ENCODE measurements at regions not wholly inside any gene's neighbourhood (a gene's known extent, or its start where the extent isn't known, plus 50 kb on each side); places are given as distances from the start of the nearest gene placed in this dataset.

- H3K9me3 Mint-ChIP-seq, result no peaks in the 10 kb centered on the region
- no peak overlapping the region for H2BK15ac ChIP-seq (ENCODE audit: low read depth, low read length)
- no peak overlapping the region for H3K14ac ChIP-seq (ENCODE audit: insufficient read depth, low read length)
- no peak overlapping the region for H3K9ac ChIP-seq (ENCODE audit: extremely low read depth, insufficient read length, low read length)
- no peak overlapping the region for H2AFZ ChIP-seq (ENCODE audit: low read length)
- no peak overlapping the region for H3K56ac ChIP-seq (ENCODE audit: insufficient read length, low read depth, low read length)
- no peak overlapping the region for H2BK20ac ChIP-seq (ENCODE audit: low read depth, low read length, poor library complexity, severe bottlenecking)
- H3K18ac ChIP-seq (ENCODE audit: insufficient read length, low read depth, low read length), result no peak overlapping the region
- no peak overlapping the region for H2AK5ac ChIP-seq (ENCODE audit: insufficient read length, low read length)
- no peaks in the 10 kb centered on the region for H3K27me3 Mint-ChIP-seq (ENCODE audit: low read depth)
- H3K23ac ChIP-seq (ENCODE audit: insufficient read length, low read depth, low read length), result no peak overlapping the region
- WGBS (ENCODE audit: extremely low coverage, insufficient read length, low lambda C conversion rate), result no CpG with 5 or more reads among the region's 1 CpG
- H4K20me1 ChIP-seq (ENCODE audit: control insufficient read depth, insufficient read depth, insufficient read length), result no peaks in the 10 kb centered on the region
- H3K4ac ChIP-seq (ENCODE audit: low read depth, low read length), result no peak overlapping the region
- H4K91ac ChIP-seq (ENCODE audit: insufficient read length, low read depth, low read length), result no peak overlapping the region
- no peaks in the 10 kb centered on the region for H3K27me3 ChIP-seq (ENCODE audit: insufficient read depth, low read length)
- no peaks in the 10 kb centered on the region for H3K4me1 Mint-ChIP-seq
- H4K5ac ChIP-seq (ENCODE audit: insufficient read length, low read depth, low read length), result no peak overlapping the region
- H2BK120ac ChIP-seq (ENCODE audit: low read depth, low read length, poor library complexity, severe bottlenecking), result no peak overlapping the region
- H3K27ac ChIP-seq (ENCODE audit: insufficient read length, low read depth, low read length), result no peak overlapping the region
- no peak overlapping the region for H2BK5ac ChIP-seq (ENCODE audit: insufficient read length, low read length)
- no peak overlapping the region for H3T11ph ChIP-seq (ENCODE audit: low read length)
- H4K8ac ChIP-seq (replicated peaks; ENCODE audit: insufficient read length, low read depth, low read length), result no peak overlapping the region
- H3K9me3 ChIP-seq (ENCODE audit: control insufficient read depth, low read depth, low read length), result no peaks in the 10 kb centered on the region
- no peaks in the 10 kb centered on the region; a peak in 1 of 7 replicates for H3K36me3 Mint-ChIP-seq (ENCODE audit: insufficient read depth in 1 of 3, low read depth in 3 of 3)
- H2BK12ac ChIP-seq (ENCODE audit: insufficient read length, low read depth, low read length), result no peak overlapping the region
- H3K79me1 ChIP-seq (ENCODE audit: insufficient read depth, low read depth, low read length, poor library complexity, severe bottlenecking), result no peaks in the 10 kb centered on the region
- TF ChIP-seq CTCF (conservative IDR thresholded peaks at IDR 0.05), result no peak
- no peaks in the 10 kb centered on the region for H3K4me1 ChIP-seq (ENCODE audit: insufficient read depth, low read length)
- no peak for DNase-seq
- H3K79me2 ChIP-seq (ENCODE audit: insufficient read depth, low read length), result no peaks in the 10 kb centered on the region
- no peaks in the 10 kb centered on the region for H3K23me2 ChIP-seq (ENCODE audit: insufficient read length, low read depth, low read length, poor library complexity, severe bottlenecking)
- H3K27ac Mint-ChIP-seq, result no peak overlapping the region
- H3K4me2 ChIP-seq (ENCODE audit: insufficient read depth, insufficient read length, low read length), result no peak overlapping the region
- no peak overlapping the region for H3K4me3 Mint-ChIP-seq
Measured at GRCh38 chr5:40332970-40333369, 346.7 kb upstream of the PTGER4 start.

Data from H9 (cell line).